GM23248 (cell line): ENCODE measurements at regions not wholly inside any gene's neighbourhood (a gene's known extent, or its start where the extent isn't known, plus 50 kb on each side); places are given as distances from the start of the nearest gene placed in this dataset.

Experiments used
- EZH2 ChIP-seq: fragments of 200-600 bp; sonication (generic); IDR thresholded peaks from 2 replicates; pipeline ENCODE4 v1.6.1; 2018; ENCODE audit warnings: antibody characterized with exemption, mild to moderate bottlenecking; ENCODE audit not compliant: insufficient read depth, poor library complexity, severe bottlenecking
- EZH2phosphoT487 ChIP-seq: fragments of 200-600 bp; sonication (generic); IDR thresholded peaks from 2 replicates; pipeline ENCODE4 v1.6.1; 2018; ENCODE audit warnings: antibody characterized with exemption, moderate library complexity, mild to moderate bottlenecking, low read depth; ENCODE audit not compliant: insufficient read depth

DNA sequence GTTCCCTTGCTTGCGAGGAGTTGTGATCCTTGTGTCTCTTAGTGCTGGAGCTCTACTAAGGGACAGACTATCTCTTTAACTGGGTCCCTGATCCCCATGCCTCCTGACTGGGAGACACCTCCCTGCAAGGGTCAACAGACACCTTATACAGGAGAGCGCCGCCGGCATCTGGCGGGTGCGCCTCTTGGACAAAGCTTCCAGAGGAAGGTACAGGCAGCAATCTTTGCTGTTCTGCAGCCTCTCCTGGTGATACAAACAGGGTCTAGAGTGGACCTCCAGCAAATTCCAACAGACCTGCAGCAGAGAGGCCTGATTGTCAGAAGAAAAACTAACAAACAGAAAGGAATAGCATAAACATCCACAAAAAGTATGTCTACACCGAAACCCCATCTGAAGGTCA, 115.6 kb upstream of the ITM2A start:
- no peak for TF ChIP-seq EZH2
- TF ChIP-seq EZH2phosphoT487, result no peak
